ENCODE measurements at regions not wholly inside any gene's neighbourhood (a gene's known extent, or its start where the extent isn't known, plus 50 kb on each side); places are given as distances from the start of the nearest gene placed in this dataset.

DNA sequence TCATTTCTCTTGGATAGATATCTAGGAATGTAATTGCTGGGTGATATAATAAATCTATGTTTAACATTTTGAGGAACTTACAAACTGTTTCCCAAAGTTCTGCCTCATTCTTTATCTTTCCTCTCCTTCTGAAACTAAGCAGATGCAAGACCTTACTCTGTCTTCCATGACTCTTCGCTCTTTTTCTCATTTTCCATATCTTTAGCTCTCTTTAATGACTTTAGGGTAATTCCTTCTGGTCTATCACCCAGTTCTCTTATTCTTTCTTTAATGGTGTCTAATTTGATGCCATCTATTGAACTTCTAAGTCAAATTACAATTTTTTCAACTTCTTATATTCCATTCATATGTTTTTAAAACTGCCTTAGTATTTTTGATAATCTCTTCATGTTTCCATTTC lies 316.6 kb downstream of the POU4F1 start:
- H3K27ac ChIP-seq, result no peak overlapping the region
- ATAC-seq (no peak), DNase-seq (no peak)
- no peak overlapping the region for H3K4me3 ChIP-seq
- peaks cover 0 to 18% of the 10 kb centered on the region in 2 donors for H3K9me3 ChIP-seq
- intact Hi-C loops (cut with DNase I), result no loop called here
- H3K36me3 ChIP-seq, result no peaks in the 10 kb centered on the region
- no peaks in the 10 kb centered on the region for H3K4me1 ChIP-seq
- H3K27me3 ChIP-seq, result no peaks in the 10 kb centered on the region
- TF ChIP-seq CTCF (IDR thresholded peaks at IDR 0.05), result no peak

DNA sequence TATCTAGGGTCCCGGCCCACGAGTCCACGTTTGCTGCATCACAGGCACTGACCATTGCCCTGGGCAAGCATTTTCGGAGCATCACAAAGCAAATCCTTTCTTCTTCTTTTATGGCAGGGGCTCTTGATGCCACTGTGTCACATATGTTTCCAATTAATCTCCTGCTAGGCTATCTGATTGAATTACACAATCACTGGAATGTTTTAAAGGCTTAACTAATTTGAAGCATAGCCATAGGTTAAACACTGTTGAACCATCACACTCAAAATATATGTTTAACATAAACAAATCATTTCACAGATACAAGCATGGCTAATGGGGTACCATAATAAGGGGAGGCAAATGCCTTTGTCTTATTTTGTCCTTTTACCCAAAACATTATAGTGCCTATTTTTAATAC lies 338.3 kb downstream of the POU4F1 start:
- Histone ChIP-seq H3K36me3 (no peaks in the 10 kb centered on the region), H3K9me3 (peaks cover 0 to 8% of the 10 kb centered on the region in 2 donors), H3K27ac (no peak overlapping the region), H3K4me1 (no peaks in the 10 kb centered on the region), H3K4me3 (no peak overlapping the region), H3K27me3 (no peaks in the 10 kb centered on the region)
- no peak for TF ChIP-seq CTCF (IDR thresholded peaks at IDR 0.05)
- ATAC-seq, result no peak
- no peak for DNase-seq
- intact Hi-C loops (cut with DNase I), result no loop called here

- no peak overlapping the region for H3K4me3 ChIP-seq
- no peaks in the 10 kb centered on the region for H3K27me3 ChIP-seq
- no peak for TF ChIP-seq CTCF (IDR thresholded peaks at IDR 0.05)
- ATAC-seq (no peak), DNase-seq (no peak)
- peaks cover 0 to 8% of the 10 kb centered on the region in 2 donors for H3K9me3 ChIP-seq
- H3K27ac ChIP-seq, result no peak overlapping the region
- no peaks in the 10 kb centered on the region for H3K36me3 ChIP-seq
- intact Hi-C loops (cut with DNase I), result no loop called here
- H3K4me1 ChIP-seq, result no peaks in the 10 kb centered on the region
These were observed 339.7 kb upstream of the EDNRB start for GRCh38 chr13:78258304-78258703.

DNA sequence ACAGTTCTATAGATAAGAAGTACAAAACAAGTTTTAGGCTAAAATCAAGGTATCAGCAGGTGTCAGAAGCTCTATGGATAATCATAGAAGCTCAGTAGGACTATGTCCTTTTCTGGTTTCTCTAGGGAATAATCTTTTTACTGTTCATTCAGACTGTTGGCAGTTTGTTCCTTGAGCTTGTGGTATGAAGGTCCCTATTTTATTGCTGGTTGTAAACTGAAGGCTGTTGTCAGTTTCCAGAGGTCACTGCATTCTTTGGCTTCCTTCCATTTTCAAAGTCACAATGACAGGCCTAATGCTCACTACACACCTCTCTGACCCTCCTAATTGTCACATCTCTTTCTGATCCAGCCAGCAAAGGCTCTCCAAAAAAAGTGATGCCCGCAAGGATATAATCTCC lies 337.9 kb upstream of the EDNRB start:
- TF ChIP-seq CTCF (IDR thresholded peaks at IDR 0.05), result no peak
- Histone ChIP-seq H3K27me3 (no peaks in the 10 kb centered on the region), H3K9me3 (peaks cover 0 to 6% of the 10 kb centered on the region in 2 donors), H3K4me1 (no peaks in the 10 kb centered on the region), H3K4me3 (no peak overlapping the region), H3K36me3 (no peaks in the 10 kb centered on the region), H3K27ac (no peak overlapping the region)
- intact Hi-C loops (cut with DNase I), result no loop called here
- ATAC-seq (no peak), DNase-seq (no peak)

DNA sequence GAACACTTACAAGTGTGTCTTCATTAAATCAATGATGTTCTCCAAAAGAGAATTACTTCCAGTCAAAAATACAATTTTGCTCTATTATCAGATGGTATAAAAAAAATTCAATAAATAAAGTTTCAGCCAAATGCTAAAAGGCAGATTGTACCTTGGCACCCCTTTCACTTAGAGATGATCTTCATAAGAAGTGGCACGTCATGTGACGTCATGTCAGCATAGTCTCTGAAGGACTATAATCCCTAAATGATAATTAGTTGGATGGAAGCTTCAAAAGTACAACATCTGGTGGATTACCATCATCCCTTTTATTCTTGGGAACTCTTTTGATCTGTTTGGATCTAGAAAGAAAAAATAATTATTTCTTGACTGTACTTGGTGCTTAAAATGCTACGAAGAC lies 335.5 kb upstream of the EDNRB start:
- H3K27ac ChIP-seq, result no peak overlapping the region
- no peaks in the 10 kb centered on the region for H3K9me3 ChIP-seq
- no peak for DNase-seq
- intact Hi-C loops (cut with DNase I), result no loop called here
- H3K27me3 ChIP-seq, result no peaks in the 10 kb centered on the region
- H3K4me3 ChIP-seq, result no peak overlapping the region
- no peaks in the 10 kb centered on the region for H3K36me3 ChIP-seq
- ATAC-seq, result no peak
- TF ChIP-seq CTCF (IDR thresholded peaks at IDR 0.05), result no peak
- no peaks in the 10 kb centered on the region for H3K4me1 ChIP-seq
